ENCODE measurements at regions not wholly inside any gene's neighbourhood (a gene's known extent, or its start where the extent isn't known, plus 50 kb on each side); places are given as distances from the start of the nearest gene placed in this dataset.

DNA sequence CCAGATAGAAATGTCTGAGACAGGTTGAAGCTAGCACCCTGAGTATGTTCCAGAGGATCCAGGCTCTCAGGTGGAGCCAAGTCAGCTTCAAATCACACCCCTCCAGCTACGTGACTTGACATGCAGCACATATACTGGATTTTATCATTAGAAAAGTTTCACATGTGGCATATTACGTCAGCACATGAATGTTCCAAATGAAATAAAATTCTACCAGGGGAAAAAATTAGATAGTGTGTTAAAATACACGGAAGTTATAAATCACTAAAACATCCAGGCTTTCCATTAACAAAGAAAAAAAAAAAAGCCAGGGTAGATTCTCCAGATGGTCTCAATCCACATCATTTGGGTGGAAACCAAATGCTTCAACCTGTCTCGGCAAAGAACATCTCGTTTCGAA lies 251.6 kb downstream of the MPDZ start:
- H3K9me2 ChIP-seq (ENCODE audit: insufficient read depth) = no peaks in the 10 kb centered on the region

DNA sequence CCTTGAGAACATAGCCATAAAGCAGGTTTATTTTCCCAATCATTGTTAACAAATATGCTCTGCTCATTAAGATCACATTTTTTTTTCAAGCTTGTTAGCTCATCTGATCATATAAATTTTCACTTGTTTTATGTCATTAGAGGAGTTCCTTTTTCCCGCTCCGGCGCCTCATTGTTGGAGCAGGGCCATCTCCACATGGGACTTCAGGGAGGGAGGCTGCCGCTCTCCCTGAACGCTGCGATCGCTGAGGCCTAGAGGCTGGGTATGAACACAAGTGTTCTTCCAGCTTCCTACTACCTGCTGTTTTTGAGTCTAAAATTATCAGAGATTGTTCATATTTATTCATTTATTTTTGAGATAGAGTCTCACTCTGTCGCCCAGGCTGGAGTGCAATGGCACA lies 246.9 kb downstream of the MPDZ start:
- Histone ChIP-seq H3K9me2 (ENCODE audit: insufficient read depth) (no peaks in the 10 kb centered on the region), H4K20me1 (replicated peaks; ENCODE audit: insufficient read depth) (no peaks in the 10 kb centered on the region), H3K4me1 (ENCODE audit: insufficient read depth) (no peaks in the 10 kb centered on the region), H3K79me2 (replicated peaks; ENCODE audit: insufficient read depth) (no peaks in the 10 kb centered on the region), H3F3A (replicated peaks; ENCODE audit: low read depth) (no peaks in the 10 kb centered on the region), H3K36me3 (ENCODE audit: insufficient read depth) (no peaks in the 10 kb centered on the region), H3K4me3 (no peak overlapping the region), H3K27me3 (ENCODE audit: insufficient read depth) (no peaks in the 10 kb centered on the region), H3K27ac (ENCODE audit: low read depth) (no peak overlapping the region), H3K4me2 (no peak overlapping the region), H2AFZ (no peak overlapping the region; the same call in 1 of the 2 replicates)
- Mint-ChIP-seq H3K4me3 (no peak overlapping the region), H3K36me3 (ENCODE audit: low read depth) (no peaks in the 10 kb centered on the region), H3K27me3 (ENCODE audit: insufficient read depth, low read depth, poor library complexity) (peaks cover 2% of the 10 kb centered on the region), H3K4me1 (no peaks in the 10 kb centered on the region; the same call in 2 of the 3 replicates), H3K9me3 (no peaks in the 10 kb centered on the region; the same call in 2 of the 3 replicates), H3K27ac (no peak overlapping the region)
- ATAC-seq = no peak
- no peak for DNase-seq (ENCODE audit: low spot score)
- TF ChIP-seq, protein P1, sequence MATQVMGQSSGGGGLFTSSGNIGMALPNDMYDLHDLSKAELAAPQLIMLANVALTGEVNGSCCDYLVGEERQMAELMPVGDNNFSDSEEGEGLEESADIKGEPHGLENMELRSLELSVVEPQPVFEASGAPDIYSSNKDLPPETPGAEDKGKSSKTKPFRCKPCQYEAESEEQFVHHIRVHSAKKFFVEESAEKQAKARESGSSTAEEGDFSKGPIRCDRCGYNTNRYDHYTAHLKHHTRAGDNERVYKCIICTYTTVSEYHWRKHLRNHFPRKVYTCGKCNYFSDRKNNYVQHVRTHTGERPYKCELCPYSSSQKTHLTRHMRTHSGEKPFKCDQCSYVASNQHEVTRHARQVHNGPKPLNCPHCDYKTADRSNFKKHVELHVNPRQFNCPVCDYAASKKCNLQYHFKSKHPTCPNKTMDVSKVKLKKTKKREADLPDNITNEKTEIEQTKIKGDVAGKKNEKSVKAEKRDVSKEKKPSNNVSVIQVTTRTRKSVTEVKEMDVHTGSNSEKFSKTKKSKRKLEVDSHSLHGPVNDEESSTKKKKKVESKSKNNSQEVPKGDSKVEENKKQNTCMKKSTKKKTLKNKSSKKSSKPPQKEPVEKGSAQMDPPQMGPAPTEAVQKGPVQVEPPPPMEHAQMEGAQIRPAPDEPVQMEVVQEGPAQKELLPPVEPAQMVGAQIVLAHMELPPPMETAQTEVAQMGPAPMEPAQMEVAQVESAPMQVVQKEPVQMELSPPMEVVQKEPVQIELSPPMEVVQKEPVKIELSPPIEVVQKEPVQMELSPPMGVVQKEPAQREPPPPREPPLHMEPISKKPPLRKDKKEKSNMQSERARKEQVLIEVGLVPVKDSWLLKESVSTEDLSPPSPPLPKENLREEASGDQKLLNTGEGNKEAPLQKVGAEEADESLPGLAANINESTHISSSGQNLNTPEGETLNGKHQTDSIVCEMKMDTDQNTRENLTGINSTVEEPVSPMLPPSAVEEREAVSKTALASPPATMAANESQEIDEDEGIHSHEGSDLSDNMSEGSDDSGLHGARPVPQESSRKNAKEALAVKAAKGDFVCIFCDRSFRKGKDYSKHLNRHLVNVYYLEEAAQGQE (IDR thresholded peaks at IDR 0.05; ENCODE audit: unreplicated experiment) = no peak
- TF ChIP-seq, protein P2, sequence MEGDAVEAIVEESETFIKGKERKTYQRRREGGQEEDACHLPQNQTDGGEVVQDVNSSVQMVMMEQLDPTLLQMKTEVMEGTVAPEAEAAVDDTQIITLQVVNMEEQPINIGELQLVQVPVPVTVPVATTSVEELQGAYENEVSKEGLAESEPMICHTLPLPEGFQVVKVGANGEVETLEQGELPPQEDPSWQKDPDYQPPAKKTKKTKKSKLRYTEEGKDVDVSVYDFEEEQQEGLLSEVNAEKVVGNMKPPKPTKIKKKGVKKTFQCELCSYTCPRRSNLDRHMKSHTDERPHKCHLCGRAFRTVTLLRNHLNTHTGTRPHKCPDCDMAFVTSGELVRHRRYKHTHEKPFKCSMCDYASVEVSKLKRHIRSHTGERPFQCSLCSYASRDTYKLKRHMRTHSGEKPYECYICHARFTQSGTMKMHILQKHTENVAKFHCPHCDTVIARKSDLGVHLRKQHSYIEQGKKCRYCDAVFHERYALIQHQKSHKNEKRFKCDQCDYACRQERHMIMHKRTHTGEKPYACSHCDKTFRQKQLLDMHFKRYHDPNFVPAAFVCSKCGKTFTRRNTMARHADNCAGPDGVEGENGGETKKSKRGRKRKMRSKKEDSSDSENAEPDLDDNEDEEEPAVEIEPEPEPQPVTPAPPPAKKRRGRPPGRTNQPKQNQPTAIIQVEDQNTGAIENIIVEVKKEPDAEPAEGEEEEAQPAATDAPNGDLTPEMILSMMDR (conservative IDR thresholded peaks at IDR 0.05; ENCODE audit: low read depth in 2 of 2) = no peak
- no peak for TF ChIP-seq STAT1 (IDR thresholded peaks at IDR 0.05; ENCODE audit: unreplicated experiment)
- TF ChIP-seq, protein P3, sequence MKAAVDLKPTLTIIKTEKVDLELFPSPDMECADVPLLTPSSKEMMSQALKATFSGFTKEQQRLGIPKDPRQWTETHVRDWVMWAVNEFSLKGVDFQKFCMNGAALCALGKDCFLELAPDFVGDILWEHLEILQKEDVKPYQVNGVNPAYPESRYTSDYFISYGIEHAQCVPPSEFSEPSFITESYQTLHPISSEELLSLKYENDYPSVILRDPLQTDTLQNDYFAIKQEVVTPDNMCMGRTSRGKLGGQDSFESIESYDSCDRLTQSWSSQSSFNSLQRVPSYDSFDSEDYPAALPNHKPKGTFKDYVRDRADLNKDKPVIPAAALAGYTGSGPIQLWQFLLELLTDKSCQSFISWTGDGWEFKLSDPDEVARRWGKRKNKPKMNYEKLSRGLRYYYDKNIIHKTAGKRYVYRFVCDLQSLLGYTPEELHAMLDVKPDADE (IDR thresholded peaks at IDR 0.05) = no peak
- TF ChIP-seq EZH2phosphoT487 (IDR thresholded peaks at IDR 0.05; ENCODE audit: unreplicated experiment) = no peak
- no peak for TF ChIP-seq EZH2 (IDR thresholded peaks at IDR 0.05; ENCODE audit: low read depth, unreplicated experiment)

More for the DNA sequence above, 251.6 kb downstream of the MPDZ start:
- Histone ChIP-seq H3K79me2 (replicated peaks; ENCODE audit: insufficient read depth) (no peaks in the 10 kb centered on the region), H2AFZ (no peak overlapping the region), H3K27me3 (ENCODE audit: insufficient read depth) (no peaks in the 10 kb centered on the region), H3F3A (replicated peaks; ENCODE audit: low read depth) (no peaks in the 10 kb centered on the region), H3K36me3 (ENCODE audit: insufficient read depth) (no peaks in the 10 kb centered on the region), H3K27ac (ENCODE audit: low read depth) (no peak overlapping the region), H3K4me1 (ENCODE audit: insufficient read depth) (no peaks in the 10 kb centered on the region), H4K20me1 (replicated peaks; ENCODE audit: insufficient read depth) (no peaks in the 10 kb centered on the region), H3K4me3 (no peak overlapping the region), H3K4me2 (no peak overlapping the region)
- Mint-ChIP-seq H3K27ac (no peak overlapping the region), H3K4me3 (no peak overlapping the region), H3K27me3 (ENCODE audit: insufficient read depth, low read depth, poor library complexity) (peaks cover 4% of the 10 kb centered on the region), H3K4me1 (no peaks in the 10 kb centered on the region), H3K9me3 (no peaks in the 10 kb centered on the region), H3K36me3 (ENCODE audit: low read depth) (no peaks in the 10 kb centered on the region)
- TF ChIP-seq POLR2AphosphoS5 (IDR thresholded peaks at IDR 0.05; ENCODE audit: low read depth) (no peak), JUNB (IDR thresholded peaks at IDR 0.05; ENCODE audit: unreplicated experiment) (no peak), NANOG (IDR thresholded peaks at IDR 0.05; ENCODE audit: borderline replicate concordance) (no peak), ZNF114 (CRISPR knock-in tag; IDR thresholded peaks at IDR 0.05) (no peak), EZH2phosphoT487 (IDR thresholded peaks at IDR 0.05; ENCODE audit: unreplicated experiment) (no peak), CREB1 (CRISPR knock-in tag; IDR thresholded peaks at IDR 0.05; ENCODE audit: low read depth) (no peak), STAT1 (IDR thresholded peaks at IDR 0.05; ENCODE audit: unreplicated experiment) (no peak)
- TF ChIP-seq, protein P3 (IDR thresholded peaks at IDR 0.05) = no peak
- TF ChIP-seq, protein P2 (conservative IDR thresholded peaks at IDR 0.05; ENCODE audit: low read depth in 2 of 2) = no peak
- DNase-seq (ENCODE audit: low spot score) (no peak), ATAC-seq (no peak)

All from GM23338 (cell line).